ENCODE measurements at regions not wholly inside any gene's neighbourhood (a gene's known extent, or its start where the extent isn't known, plus 50 kb on each side); places are given as distances from the start of the nearest gene placed in this dataset.

DNA sequence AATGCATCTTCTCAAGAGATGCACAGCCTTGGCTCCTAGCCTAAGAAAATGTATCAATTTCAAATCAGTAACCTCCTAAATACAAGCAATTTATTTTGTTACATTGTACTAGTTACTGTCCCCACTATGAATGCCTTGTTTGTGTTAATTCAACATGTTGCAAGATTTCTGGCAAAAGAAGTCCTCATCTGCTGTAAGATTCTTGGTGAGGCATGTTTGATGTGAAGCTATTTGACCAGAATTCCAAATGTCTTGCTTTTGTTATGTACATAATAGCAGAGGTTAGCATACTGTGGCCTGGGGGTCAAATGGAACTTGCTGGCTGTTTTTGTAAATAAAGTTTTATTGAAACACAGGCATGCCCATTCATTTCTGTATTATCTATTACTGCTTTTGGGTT lies 1023.1 kb upstream of the WWC1 start:
- no peak for DNase-seq (ENCODE audit: low read depth)
- TF ChIP-seq, protein P1, sequence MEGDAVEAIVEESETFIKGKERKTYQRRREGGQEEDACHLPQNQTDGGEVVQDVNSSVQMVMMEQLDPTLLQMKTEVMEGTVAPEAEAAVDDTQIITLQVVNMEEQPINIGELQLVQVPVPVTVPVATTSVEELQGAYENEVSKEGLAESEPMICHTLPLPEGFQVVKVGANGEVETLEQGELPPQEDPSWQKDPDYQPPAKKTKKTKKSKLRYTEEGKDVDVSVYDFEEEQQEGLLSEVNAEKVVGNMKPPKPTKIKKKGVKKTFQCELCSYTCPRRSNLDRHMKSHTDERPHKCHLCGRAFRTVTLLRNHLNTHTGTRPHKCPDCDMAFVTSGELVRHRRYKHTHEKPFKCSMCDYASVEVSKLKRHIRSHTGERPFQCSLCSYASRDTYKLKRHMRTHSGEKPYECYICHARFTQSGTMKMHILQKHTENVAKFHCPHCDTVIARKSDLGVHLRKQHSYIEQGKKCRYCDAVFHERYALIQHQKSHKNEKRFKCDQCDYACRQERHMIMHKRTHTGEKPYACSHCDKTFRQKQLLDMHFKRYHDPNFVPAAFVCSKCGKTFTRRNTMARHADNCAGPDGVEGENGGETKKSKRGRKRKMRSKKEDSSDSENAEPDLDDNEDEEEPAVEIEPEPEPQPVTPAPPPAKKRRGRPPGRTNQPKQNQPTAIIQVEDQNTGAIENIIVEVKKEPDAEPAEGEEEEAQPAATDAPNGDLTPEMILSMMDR (IDR thresholded peaks at IDR 0.05; ENCODE audit: low read depth, low read length, missing control alignments): no peak
- H3K4me3 ChIP-seq (ENCODE audit: low read depth, low read length): no peak overlapping the region

DNA sequence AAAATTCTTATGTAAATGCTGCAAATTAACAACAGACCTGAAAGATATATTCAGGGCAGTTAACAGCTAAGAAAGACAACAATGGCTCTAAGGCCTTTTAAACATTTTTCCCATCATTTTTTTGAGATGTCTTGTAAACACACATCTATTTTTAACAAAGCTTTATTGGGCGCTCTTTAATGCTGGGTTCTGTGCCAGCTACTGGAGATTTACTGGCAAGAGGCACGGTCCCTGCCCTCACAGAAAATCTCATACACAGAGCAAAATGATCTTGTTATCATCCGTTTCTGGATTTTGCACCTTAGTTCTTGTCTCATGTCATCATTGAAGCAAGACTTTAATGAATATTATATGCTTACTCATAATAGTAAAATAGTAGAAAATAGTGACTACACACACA lies 1022.3 kb upstream of the WWC1 start:
- H3K4me3 ChIP-seq (ENCODE audit: low read depth, low read length): no peak overlapping the region
- TF ChIP-seq, protein P1 (IDR thresholded peaks at IDR 0.05; ENCODE audit: low read depth, low read length, missing control alignments): no peak
- DNase-seq (ENCODE audit: low read depth): no peak

DNA sequence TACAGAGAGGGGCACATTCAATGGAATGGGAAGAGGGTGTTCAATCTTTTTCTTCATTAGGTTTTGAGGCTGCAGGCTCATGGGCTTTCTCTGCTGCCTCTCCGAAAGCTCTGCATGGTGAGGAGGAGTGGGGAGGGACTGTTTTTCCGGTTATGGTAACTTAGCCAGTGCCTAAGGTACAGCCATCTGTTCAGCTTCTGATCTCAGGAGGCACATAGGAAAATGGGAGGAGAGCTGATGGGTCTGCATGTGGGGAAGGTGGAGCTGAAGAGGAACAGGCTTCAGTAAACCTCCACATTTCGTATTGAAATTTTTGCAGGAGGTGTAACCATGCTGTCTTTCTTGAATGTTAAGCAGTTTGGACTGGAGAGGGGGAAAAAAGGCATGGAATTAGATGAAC lies 1020.4 kb upstream of the WWC1 start:
- H3K4me3 ChIP-seq (ENCODE audit: low read depth, low read length): no peak overlapping the region
- TF ChIP-seq, protein P1 (IDR thresholded peaks at IDR 0.05; ENCODE audit: low read depth, low read length, missing control alignments): no peak
- DNase-seq (ENCODE audit: low read depth): no peak

- TF ChIP-seq, protein P1 (IDR thresholded peaks at IDR 0.05; ENCODE audit: low read depth, low read length, missing control alignments): no peak
- no peak for DNase-seq (ENCODE audit: low read depth)
- no peak overlapping the region for H3K4me3 ChIP-seq (ENCODE audit: low read depth, low read length)
Observed at GRCh38 chr5:167271511-167271910, 1019.9 kb upstream of the WWC1 start.

DNA sequence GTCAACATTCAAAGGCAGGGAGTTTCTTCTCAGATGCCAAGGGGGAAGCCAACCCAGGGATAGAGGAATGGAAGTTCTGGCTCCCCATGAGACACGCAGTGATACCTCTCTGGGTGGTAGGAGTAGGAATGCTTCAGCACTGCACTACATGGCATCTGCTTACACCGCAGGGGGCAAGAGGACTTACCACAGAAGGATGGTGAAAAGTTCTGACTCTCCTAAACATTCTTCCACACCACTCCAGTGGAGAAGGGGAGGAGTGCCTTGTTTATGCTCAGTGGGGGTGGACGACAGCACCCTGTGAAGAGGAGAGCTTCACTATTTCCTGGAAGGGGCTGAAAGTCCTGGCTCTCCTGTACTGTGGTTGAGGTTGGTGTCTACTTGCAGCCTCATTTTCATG lies 1011.3 kb upstream of the WWC1 start:
- TF ChIP-seq, protein P1 (IDR thresholded peaks at IDR 0.05; ENCODE audit: low read depth, low read length, missing control alignments): no peak
- no peak for DNase-seq (ENCODE audit: low read depth)
- H3K4me3 ChIP-seq (ENCODE audit: low read depth, low read length): no peak overlapping the region

GRCh38 chr5:167281925-167282324 lies 1009.5 kb upstream of the WWC1 start:
- TF ChIP-seq, protein P1 (IDR thresholded peaks at IDR 0.05; ENCODE audit: low read depth, low read length, missing control alignments): no peak
- DNase-seq (ENCODE audit: low read depth): no peak
- no peak overlapping the region for H3K4me3 ChIP-seq (ENCODE audit: low read depth, low read length)

GRCh38 chr5:167283691-167284090 lies 1007.8 kb upstream of the WWC1 start:
- no peak overlapping the region for H3K4me3 ChIP-seq (ENCODE audit: low read depth, low read length)
- no peak for DNase-seq (ENCODE audit: low read depth)

More at GRCh38 chr5:167283691-167284090, 1007.8 kb upstream of the WWC1 start:
- TF ChIP-seq, protein P1 (IDR thresholded peaks at IDR 0.05; ENCODE audit: low read depth, low read length, missing control alignments): no peak

Measured in GM12864 (cell line).